Fibroblast of villous mesenchyme (primary cell): ENCODE measurements at regions not wholly inside any gene's neighbourhood (a gene's known extent, or its start where the extent isn't known, plus 50 kb on each side); places are given as distances from the start of the nearest gene placed in this dataset.

Experiments
- DNase-seq: peaks from one replicate; pipeline ENCODE4 v3.0.0-alpha.2; 2010; ENCODE audit warnings: low read depth
- H3K4me3 ChIP-seq: 2 replicates; pipeline ENCODE4 v1.5.1; 2011; ENCODE audit warnings: low read depth, mild to moderate bottlenecking, low read length
- CTCF ChIP-seq: IDR thresholded peaks from 2 replicates; pipeline ENCODE4 v1.5.1; 2012; ENCODE audit warnings: low read depth, mild to moderate bottlenecking, low read length; ENCODE audit not compliant: insufficient read depth

GRCh38 chr3:95905182-95905581 is 909.2 kb upstream of the EPHA6 start:
- DNase-seq, result peak; percentile 13
- no peak overlapping the region for H3K4me3 ChIP-seq
- no peak for TF ChIP-seq CTCF

GRCh38 chr3:95911767-95912166 is 902.6 kb upstream of the EPHA6 start:
- no peak overlapping the region for H3K4me3 ChIP-seq
- TF ChIP-seq CTCF, result no peak
- DNase-seq, result no peak

GRCh38 chr3:95923496-95924210 is 890.7 kb upstream of the EPHA6 start:
- peak; percentile 97 for DNase-seq
- no peak for TF ChIP-seq CTCF
- no peak overlapping the region for H3K4me3 ChIP-seq

GRCh38 chr3:95926904-95927501 is 887.4 kb upstream of the EPHA6 start:
- no peak overlapping the region for H3K4me3 ChIP-seq
- no peak for DNase-seq
- no peak for TF ChIP-seq CTCF

- H3K4me3 ChIP-seq, result no peak overlapping the region
- TF ChIP-seq CTCF, result no peak
- DNase-seq, result no peak
Observed at GRCh38 chr3:95934181-95934580, 880.2 kb upstream of the EPHA6 start.

GRCh38 chr3:95939235-95939809 is 875.1 kb upstream of the EPHA6 start:
- DNase-seq, result no peak
- TF ChIP-seq CTCF, result no peak
- no peak overlapping the region for H3K4me3 ChIP-seq
